Neural progenitor cell (in vitro differentiated cells): ENCODE measurements at regions not wholly inside any gene's neighbourhood (a gene's known extent, or its start where the extent isn't known, plus 50 kb on each side); places are given as distances from the start of the nearest gene placed in this dataset.

Experiments used
- EZH2 ChIP-seq: fragments of 200-600 bp; sonication (generic); IDR thresholded peaks from 2 replicates; pipeline ENCODE4 v1.6.1; 2017; ENCODE audit warnings: antibody characterized with exemption, mild to moderate bottlenecking, moderate library complexity
- TF ChIP-seq, protein P1 (sequence below): fragments of 200-600 bp; sonication (generic); IDR thresholded peaks from 2 replicates; pipeline ENCODE4 v1.5.1; 2017; ENCODE audit warnings: antibody characterized with exemption, mild to moderate bottlenecking

DNA sequence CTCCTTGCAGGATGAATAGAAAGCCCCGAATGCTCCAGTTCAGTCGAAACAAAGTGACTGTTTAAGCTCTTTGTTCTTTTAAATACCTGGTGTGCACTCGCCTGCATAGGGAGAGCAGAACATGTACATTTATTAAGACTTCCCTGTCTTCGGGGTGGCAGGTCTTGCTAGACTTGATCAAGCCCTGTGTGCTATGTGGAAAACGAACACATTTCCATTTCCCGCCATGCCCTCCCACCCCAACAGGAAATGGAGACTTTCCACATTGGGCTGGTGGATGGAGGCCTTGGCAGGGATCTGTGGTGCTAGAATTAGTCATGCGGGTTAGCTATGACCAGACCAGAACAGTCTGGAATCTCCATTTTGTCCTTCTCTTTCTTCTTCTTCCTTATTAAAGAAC lies 321.0 kb upstream of the THSD7B start:
- TF ChIP-seq EZH2, result no peak
- TF ChIP-seq, protein P1, sequence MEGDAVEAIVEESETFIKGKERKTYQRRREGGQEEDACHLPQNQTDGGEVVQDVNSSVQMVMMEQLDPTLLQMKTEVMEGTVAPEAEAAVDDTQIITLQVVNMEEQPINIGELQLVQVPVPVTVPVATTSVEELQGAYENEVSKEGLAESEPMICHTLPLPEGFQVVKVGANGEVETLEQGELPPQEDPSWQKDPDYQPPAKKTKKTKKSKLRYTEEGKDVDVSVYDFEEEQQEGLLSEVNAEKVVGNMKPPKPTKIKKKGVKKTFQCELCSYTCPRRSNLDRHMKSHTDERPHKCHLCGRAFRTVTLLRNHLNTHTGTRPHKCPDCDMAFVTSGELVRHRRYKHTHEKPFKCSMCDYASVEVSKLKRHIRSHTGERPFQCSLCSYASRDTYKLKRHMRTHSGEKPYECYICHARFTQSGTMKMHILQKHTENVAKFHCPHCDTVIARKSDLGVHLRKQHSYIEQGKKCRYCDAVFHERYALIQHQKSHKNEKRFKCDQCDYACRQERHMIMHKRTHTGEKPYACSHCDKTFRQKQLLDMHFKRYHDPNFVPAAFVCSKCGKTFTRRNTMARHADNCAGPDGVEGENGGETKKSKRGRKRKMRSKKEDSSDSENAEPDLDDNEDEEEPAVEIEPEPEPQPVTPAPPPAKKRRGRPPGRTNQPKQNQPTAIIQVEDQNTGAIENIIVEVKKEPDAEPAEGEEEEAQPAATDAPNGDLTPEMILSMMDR, result no peak
